ENCODE measurements at regions not wholly inside any gene's neighbourhood (a gene's known extent, or its start where the extent isn't known, plus 50 kb on each side); places are given as distances from the start of the nearest gene placed in this dataset.

GRCh38 chr1:198102454-198102827, 54.4 kb upstream of the NEK7 start:
- no peak overlapping the region for H3K4me3 ChIP-seq
- H3K27me3 ChIP-seq: no peaks in the 10 kb centered on the region
- H3K4me1 ChIP-seq: no peaks in the 10 kb centered on the region
- no peak for TF ChIP-seq POLR2A (IDR thresholded peaks at IDR 0.05)
- TF ChIP-seq CTCF (IDR thresholded peaks at IDR 0.05): no peak
- no peaks in the 10 kb centered on the region for H3K36me3 ChIP-seq
- no peak for DNase-seq
- no peaks in the 10 kb centered on the region for H3K9me3 ChIP-seq
- intact Hi-C loops (cut with DNase I): no loop called here
- WGBS (ENCODE audit: insufficient coverage, low coverage, low lambda C conversion rate, missing lambda C conversion rate): 5% methylated on average over 1 of the region's 1 CpG
- H3K27ac ChIP-seq: no peak overlapping the region
- ATAC-seq: peak in 2 of 4 donors; percentile 14 to 39

- WGBS (ENCODE audit: insufficient coverage, low coverage, low lambda C conversion rate, missing lambda C conversion rate): 83% methylated on average over 1 of the region's 1 CpG
- Histone ChIP-seq H3K27ac (no peak overlapping the region), H3K36me3 (no peaks in the 10 kb centered on the region), H3K4me3 (no peak overlapping the region), H3K9me3 (no peaks in the 10 kb centered on the region), H3K4me1 (peaks cover 0 to 3% (median 0%) of the 10 kb centered on the region in 4 donors), H3K27me3 (no peaks in the 10 kb centered on the region)
- intact Hi-C loops (cut with DNase I): no loop called here
- TF ChIP-seq CTCF (IDR thresholded peaks at IDR 0.05) (no peak), POLR2A (IDR thresholded peaks at IDR 0.05) (no peak)
- ATAC-seq (no peak), DNase-seq (no peak)
Observed at GRCh38 chr1:198105185-198105584, 51.6 kb upstream of the NEK7 start.

GRCh38 chr1:198106011-198106410, 50.8 kb upstream of the NEK7 start:
- Histone ChIP-seq H3K9me3 (no peaks in the 10 kb centered on the region), H3K4me1 (peaks cover 0 to 3% (median 0%) of the 10 kb centered on the region in 4 donors), H3K4me3 (no peak overlapping the region), H3K27me3 (no peaks in the 10 kb centered on the region), H3K36me3 (no peaks in the 10 kb centered on the region), H3K27ac (no peak overlapping the region)
- DNase-seq (no peak), ATAC-seq (no peak)
- intact Hi-C loops (cut with DNase I): no loop called here
- no peak for TF ChIP-seq POLR2A (IDR thresholded peaks at IDR 0.05)
- no peak for TF ChIP-seq CTCF (IDR thresholded peaks at IDR 0.05)
